H54 (cell line): ENCODE measurements at regions not wholly inside any gene's neighbourhood (a gene's known extent, or its start where the extent isn't known, plus 50 kb on each side); places are given as distances from the start of the nearest gene placed in this dataset.

ENCODE experiments used
- DNase-seq: peaks from one replicate; pipeline ENCODE4 v3.0.0; 2011; ENCODE audit warnings: low spot score, mixed read lengths; ENCODE audit not compliant: insufficient read length
- FAIRE-seq: peaks from 3 replicates; lab custom pipeline; 2011; peaks lifted over from hg19 to GRCh38; lab: Jason Lieb, UNC
- POLR2A ChIP-seq: IDR thresholded peaks from 2 replicates; pipeline ENCODE4 v1.6.1; 2011; ENCODE audit warnings: low read depth, mild to moderate bottlenecking, low read length

DNA sequence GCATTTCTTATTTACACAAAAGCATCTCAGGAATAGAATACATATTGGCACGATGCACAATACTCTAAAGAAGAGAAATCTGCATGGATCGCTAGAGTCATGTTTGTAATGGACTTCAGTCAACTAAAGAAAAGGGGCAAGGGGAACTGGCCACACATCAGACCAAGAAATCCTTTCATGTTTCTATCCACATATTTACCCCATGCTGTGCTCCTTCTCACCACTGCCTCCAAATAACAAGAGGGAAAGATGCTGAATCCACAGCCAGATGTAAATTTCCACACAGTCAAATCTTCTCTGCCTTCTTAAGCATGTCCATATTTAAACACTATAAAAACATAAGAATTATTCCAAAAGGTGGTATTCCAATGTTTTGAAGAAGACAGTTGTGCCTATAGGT is 67.6 kb downstream of the COX18 start:
- no peak for FAIRE-seq
- TF ChIP-seq POLR2A: no peak
- no peak for DNase-seq

DNA sequence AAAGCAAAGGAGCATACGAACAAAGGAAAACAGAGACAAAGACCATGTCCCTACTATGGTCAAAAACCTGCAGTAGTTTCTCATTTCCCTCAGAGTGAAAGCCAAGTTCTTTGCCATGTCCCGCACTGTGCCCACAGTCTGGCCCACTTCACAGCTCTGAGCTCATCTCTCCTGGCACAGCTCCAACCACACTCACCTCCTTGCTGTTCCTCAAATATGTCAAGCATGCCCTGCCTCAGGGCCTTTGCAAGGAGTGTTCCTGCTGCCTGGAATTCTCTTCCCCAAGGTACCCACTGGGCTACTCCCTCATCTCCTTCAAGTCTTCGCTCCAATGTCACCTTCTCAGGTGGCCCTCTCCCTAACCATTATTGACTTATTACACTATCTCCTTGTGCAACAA is 72.1 kb downstream of the COX18 start:
- DNase-seq (no peak), FAIRE-seq (no peak)
- TF ChIP-seq POLR2A: no peak

DNA sequence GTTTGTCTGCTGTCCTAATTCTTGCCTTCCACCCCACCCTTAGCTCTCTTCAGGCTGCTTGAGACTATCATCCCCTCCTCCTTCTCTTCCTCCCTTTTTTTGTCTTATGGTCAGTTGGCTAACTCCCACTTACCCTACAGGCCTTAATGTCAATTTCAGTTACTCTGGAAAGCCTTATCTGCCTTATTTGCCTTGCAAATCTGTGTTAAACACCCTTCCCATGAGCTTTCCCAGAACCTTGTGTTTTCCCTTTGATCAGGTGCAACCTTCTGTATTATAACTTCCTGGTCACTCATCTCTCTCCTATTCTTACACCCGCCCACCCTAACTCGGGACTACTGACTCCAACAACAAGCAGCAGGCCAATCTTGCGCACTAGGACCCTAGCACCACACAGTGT is 74.8 kb downstream of the COX18 start:
- no peak for TF ChIP-seq POLR2A
- FAIRE-seq (no peak), DNase-seq (no peak)

DNA sequence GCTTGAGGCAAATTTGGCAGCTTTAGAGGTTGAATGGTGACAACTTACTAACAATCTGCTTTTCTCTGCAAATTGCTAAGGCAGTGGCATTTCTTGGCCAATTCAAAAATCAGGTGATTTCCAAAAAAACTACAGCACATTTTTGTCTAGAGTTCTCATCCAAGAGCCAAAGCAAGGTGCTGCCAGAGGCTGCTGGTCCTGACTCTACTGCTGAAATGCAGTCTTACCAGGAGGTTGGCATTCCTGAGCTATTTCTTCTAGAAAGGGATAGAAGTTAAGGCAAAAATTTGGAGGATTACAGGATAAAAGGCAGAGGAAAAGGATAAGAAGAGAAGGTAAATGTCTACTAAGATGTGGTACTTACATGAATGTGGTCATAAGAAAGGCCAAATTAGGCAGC is 75.6 kb downstream of the COX18 start:
- FAIRE-seq: no peak
- TF ChIP-seq POLR2A: no peak
- no peak for DNase-seq

DNA sequence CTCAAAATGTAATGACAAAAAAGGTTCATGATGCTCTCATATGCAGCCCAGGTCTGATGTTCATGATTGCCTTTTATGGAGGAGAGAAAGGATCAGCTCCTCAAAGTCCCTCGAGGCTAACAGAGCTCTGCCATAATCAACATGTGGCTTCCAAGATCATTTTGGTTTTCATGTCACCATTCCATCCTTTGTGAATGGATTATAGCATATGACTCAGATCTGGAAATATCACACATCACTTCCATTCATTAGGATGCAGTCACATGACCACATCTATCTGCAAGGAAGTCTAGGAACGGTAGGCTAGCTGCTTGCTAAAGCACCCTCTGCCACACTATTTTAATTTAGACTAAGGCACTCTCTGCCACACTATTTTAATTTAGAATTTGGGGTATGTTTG is 77.6 kb downstream of the COX18 start:
- no peak for DNase-seq
- FAIRE-seq: no peak
- TF ChIP-seq POLR2A: no peak

- no peak for TF ChIP-seq POLR2A
- no peak for DNase-seq
- no peak for FAIRE-seq
Observed at GRCh38 chr4:72987741-72988729, 81.5 kb downstream of the COX18 start.

DNA sequence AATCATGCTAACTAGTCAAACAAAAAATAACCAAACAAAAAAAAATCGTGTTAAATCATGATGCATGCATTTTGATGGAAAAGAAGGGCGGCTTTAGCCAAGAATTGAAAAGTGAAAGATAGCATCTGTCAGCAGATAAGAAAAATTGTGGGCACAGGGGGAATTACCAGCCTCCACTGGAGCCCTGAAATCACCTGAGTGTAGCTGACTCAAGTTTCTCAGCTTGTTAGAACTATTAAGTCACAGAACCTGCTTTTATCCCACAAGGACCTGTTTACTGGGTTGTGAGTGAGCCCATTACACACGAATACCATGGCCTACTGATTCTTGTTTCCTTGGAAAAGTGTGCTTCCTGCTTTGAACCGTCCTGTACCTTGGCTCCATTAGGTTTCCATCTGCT is 85.2 kb downstream of the COX18 start:
- DNase-seq (no peak), FAIRE-seq (no peak)
- no peak for TF ChIP-seq POLR2A

GRCh38 chr4:72983709-72984108 is 85.8 kb downstream of the COX18 start:
- TF ChIP-seq POLR2A: no peak
- DNase-seq (no peak), FAIRE-seq (no peak)

- DNase-seq (no peak), FAIRE-seq (no peak)
- no peak for TF ChIP-seq POLR2A
Observed at GRCh38 chr4:72977936-72978485, 91.5 kb downstream of the COX18 start.

DNA sequence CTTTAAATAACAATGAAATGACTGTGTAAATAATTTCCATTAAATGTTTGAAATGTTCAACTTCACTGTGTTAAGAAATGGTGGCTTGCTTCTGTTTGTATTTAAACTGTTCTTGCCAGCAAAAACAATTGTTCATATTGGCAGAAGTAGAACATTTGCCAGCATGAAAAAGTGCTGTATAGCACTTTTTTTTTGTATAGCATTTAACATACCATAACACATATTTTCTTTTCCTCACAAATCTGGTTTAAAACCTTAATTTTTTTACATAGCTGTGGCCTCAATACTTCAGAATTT is 94.1 kb downstream of the COX18 start:
- FAIRE-seq: no peak
- no peak for DNase-seq
- no peak for TF ChIP-seq POLR2A

DNA sequence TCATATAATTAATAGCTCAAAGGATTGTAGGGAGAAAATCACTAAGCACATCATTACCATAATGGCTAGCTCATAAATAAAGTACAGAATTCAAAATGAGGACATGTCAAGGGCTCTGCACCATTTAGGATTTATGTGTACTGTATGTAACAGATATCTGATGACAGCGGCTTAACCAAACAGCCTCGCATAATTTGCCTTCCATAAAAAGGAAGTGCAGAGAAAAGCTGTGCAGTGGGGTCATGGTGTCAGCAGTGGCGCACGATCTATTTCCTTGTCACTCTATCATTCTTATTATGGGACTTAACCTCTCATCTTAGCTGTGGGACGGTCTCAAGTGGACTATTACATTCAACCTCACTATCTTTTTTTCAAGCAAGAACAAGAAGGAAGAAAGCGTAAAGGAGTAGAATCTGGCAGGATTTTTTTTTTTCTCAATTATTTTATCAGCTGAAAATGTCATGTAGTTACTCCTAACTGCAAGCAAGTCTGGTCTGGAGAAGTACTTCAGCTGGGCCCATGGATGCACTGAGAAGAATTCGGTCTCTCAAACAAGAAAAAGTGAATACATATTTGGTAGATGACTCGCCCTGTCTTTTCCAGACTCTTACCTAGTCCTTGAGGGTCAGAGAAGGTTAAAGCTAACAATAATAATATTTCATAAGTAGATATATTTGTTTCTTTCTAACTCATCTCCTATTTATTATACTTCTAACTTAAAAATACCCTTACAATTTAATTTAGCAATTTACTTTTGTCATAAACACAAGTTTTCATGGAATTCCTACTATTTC is 94.6 kb downstream of the COX18 start:
- FAIRE-seq (no peak), DNase-seq (no peak)
- no peak for TF ChIP-seq POLR2A

GRCh38 chr4:72971572-72971971 is 97.9 kb downstream of the COX18 start:
- DNase-seq: no peak
- peak; percentile 91 for FAIRE-seq

DNA sequence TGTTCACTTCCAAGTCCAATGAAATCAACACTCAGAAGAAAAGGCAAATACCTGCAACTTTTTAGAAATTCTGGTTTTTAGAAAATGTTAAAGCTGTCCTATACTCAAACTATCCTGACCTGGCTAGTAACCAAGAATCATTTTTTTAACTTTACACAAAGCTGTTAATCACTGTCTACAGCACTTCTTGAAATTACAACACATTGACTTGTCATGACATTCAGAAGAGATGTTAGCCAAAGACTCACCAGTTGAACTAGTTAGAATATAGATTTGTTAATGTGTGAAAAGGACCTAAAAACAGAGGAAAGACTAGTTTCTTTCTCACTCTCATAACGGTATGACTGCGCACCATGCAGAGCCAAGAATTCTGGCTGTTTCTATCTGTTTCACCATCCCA is 98.8 kb downstream of the COX18 start:
- no peak for TF ChIP-seq POLR2A
- FAIRE-seq: no peak
- no peak for DNase-seq

More at GRCh38 chr4:72971572-72971971, 97.9 kb downstream of the COX18 start:
- no peak for TF ChIP-seq POLR2A

DNA sequence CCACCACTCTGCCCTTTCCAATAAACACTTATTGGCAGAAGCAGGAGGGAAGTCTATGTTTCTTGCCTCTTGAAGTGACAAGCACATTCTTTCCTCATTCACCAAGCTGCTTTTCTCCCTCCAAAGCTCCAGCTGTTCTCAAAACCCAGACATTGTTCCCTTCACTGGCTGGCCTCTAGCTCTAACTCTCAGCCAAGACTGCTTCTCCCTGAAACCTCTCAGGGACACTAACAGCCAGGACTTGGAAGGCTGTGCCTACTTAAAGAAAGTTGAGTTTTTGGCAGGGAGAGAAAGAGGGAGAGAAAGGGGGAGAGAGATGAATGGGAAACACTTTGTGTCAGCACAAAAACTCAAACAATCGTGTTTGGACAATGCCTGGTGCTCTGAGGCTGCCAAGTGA is 99.5 kb downstream of the COX18 start:
- FAIRE-seq: no peak
- DNase-seq: no peak
- TF ChIP-seq POLR2A: no peak

DNA sequence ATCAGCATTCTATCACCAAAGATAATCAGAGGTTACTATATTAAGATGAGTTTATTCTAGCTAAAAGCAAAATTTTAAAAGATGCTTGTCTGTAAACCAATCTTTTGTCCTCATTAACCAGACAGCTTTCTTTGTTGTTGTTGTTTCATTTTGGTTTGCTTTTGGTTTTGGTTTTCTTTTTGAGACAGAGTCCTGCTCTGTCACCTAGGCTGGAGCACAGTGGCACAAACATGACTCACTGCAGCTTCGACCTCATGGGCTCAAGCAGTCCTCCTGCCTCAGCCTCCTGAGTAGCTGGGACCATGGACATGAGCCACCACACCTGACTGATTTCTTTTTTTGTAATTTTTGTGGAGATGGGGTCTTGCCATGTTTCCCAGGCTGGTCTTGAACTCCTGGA is 102.9 kb downstream of the COX18 start:
- TF ChIP-seq POLR2A: no peak
- FAIRE-seq: no peak

More for the DNA sequence above, 102.9 kb downstream of the COX18 start:
- DNase-seq: no peak
